LoVo (cell line): ENCODE measurements at regions not wholly inside any gene's neighbourhood (a gene's known extent, or its start where the extent isn't known, plus 50 kb on each side); places are given as distances from the start of the nearest gene placed in this dataset.

ENCODE experiments used
- DNase-seq: peaks from one replicate; pipeline ENCODE4 v3.0.0-alpha.2; 2016; ENCODE audit warnings: low spot score

DNA sequence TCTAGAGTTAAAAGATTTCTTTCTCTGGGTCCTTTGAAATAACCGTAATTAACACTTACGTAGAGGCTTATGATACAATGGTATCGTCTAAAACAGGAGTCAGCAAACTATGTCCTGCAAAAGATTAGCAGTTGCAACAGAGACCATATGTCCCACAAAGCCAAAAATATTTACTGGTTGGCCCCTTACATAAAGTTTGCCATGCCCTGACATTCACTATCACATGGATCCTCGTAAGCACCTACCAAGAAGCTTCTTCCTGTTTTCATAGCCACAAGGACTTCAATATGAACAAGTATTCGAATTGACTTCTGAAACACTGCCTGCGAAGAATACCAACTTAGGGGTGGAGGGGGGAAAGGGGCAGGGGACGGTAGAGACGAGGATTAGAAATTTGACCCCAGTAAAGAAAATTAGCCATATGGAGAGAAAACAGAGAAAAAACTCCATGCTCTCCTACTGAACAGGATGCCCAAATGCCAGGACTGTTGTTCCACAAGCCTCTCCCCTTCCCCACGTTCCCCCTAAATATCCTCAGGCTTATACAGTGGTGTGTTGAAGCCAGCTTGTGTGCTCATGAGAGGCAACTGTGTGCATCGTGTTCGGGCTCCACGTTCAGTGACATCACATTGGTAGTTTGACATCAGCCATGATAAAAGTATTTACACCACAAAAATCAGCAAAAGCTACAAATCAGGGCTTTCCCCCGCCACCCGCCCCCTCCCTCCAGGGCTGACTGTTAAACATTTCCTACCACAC, 144.1 kb upstream of the HES1 start:
- DNase-seq = no peak

GRCh38 chr3:193992425-193993037, 143.4 kb upstream of the HES1 start:
- DNase-seq = no peak

- DNase-seq = no peak
These were observed 139.7 kb upstream of the HES1 start for GRCh38 chr3:193996221-193996620.

GRCh38 chr3:193996641-193997089, 139.3 kb upstream of the HES1 start:
- DNase-seq = no peak

GRCh38 chr3:193997228-193998122, 138.5 kb upstream of the HES1 start:
- no peak for DNase-seq

DNA sequence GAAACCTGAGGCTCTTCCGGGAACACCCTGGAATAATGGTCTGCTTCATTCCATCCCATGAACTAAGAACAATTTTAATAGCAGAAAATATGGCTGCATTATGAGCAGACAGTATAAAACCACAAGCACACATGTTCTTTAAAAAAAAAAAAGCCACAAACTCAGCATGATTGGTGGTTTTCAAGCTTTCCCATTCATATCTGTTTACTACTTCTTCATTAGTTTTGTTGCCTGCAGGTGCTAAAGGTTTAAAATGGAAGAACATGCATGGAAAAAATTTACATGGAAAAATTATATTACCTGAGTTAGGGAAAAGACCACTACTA, 137.9 kb upstream of the HES1 start:
- no peak for DNase-seq

- DNase-seq = no peak
These were observed 137.2 kb upstream of the HES1 start for GRCh38 chr3:193998628-193999195.

GRCh38 chr3:194000100-194000499, 135.8 kb upstream of the HES1 start:
- no peak for DNase-seq

GRCh38 chr3:194000712-194001111, 135.2 kb upstream of the HES1 start:
- no peak for DNase-seq

DNA sequence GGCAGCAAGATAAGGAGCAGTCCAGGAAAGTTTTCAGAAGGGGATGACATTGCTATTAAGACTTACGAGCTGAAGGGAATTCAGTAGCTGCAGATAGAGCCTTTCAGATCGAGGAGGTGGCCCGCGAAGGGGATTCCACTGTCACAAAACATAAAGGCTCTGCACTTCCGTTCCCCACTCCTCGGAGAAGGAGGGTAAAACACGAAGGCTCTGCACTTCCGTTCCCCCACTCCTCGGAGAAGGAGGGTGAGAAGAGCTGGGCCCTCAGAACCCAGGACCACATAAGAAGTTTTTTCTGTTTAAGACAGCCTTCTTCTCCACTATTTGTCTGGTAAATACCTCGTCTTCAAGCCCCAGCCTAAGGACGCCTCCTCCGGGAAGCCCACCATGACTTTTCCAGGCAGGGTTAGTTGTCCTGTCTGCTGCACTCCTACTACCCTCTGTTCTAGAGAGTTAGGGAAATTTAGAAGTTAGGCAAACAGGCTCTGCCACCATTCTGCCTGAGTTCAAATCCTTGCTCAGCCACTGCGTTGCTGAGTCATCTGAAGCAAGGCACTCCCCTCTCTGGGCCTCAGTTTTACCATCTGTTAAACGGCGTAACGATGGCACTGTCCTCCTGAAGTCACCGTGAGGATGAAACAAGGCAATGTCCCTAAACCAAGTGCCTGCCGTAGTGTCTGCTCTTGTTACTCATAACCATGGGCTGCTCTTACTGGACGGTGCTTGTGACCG, 134.1 kb upstream of the HES1 start:
- DNase-seq = no peak

- peak; percentile 92 for DNase-seq
These were observed 132.6 kb upstream of the HES1 start for GRCh38 chr3:194003114-194004057.

DNA sequence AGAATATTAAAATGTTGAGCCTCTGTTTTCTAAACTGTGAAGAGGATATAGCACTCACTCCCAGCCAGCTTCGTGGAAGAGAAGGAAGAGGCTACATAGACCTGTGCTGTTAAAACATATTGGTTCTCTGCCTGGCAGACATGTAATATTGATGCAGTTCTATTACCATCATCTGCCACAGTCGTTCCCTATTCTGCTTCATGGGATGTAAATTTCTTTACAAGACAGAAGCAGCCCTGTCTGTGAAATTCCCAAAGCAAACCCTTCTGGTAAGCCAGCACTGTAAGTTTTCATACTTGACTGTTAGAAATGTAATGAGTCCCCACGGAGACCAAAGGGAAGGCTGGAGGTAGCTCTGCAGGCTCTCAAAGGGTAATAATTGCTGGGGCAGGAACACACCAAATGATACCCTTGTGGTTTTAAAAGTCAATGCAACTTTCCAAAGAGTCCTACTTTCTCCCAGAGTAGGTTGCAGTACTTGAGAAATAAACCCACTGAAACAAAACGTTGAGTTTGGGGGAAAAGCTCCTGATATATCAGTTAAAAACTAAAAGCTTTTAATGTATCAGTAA, 129.9 kb upstream of the HES1 start:
- no peak for DNase-seq

DNA sequence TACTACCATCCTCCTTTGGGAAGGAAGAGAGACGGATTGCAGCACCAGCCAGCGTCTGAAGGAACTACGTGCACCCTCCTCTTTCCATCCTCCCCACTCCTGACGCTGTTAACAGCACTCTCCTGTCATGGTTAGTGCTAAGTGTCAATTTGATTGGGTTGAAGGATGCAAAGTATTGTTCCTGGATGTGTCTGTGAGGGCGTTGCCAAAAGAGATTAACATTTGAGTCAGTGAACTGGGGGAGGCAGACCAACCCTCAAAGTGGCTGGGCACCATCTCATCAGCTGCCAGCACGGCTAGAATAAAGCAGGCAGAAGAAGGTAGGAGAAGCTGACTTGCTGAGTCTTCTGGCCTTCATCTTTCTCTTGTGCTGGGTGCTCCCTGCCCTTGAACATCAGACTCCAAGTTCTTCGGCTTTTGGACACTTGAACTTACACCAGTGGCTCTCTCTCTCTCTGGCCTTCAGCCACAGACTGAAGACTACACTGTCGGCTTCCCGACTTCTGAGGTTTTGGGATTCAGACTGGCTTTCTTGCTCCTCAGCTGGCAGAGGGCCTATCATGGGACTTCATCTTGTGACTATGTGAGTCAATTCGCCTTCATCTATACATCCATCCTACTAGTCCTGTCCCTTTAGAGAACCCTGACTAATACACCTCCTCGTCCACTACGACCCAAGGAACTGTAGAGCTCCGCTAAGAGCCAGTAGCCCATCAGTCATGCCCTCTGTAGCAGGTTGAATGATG, 128.2 kb upstream of the HES1 start:
- DNase-seq = no peak

- DNase-seq = no peak
These were observed 126.9 kb upstream of the HES1 start for GRCh38 chr3:194009019-194009418.

DNA sequence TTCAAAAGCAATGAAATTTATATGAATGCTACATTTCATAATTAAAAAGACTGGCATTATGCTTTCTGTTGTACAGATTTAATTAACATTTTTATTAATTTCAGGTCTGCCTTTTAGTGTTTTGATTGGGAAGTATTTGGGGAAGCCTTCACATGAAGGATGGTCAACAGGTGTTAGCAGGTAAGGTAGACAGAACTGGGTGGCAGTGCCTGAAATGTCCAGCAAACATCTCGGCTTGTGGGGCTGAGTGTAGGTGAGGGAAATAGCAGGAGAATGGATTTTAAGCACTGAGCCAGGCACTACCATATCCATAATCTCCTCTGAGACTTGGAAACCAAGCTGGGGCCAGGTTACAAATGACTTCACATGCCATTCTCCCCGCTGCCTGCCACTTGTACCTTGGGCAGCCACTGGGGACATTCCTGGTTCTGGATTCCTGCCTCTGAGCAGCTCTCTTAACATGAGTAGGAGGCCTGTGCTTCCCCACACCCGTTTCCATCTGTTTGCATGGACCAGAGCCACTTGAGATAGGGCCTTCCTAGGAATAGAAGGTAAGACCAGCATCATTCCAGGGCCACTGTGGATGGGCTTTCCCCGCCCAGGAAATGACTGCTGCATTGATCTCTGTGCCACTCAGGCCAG, 125.9 kb upstream of the HES1 start:
- DNase-seq = no peak

DNA sequence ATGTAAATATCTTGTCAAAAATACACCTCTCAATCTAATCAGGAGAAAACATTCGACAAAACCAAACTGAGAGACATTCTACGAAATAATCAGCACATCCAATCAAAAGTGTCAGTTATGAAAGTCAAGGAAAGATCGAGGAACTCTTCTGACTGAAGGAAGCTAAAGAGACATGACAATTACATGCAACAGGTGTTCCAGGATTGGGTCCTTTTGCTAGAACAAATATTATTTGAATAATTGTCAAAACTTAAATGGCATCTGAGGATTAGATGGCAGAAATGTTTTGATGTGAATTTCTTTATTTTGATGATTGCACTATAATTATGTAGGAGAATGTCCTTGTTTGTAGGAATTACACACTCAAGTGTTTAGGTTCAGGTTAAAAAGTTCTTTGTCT, 124.1 kb upstream of the HES1 start:
- no peak for DNase-seq

GRCh38 chr3:194013928-194014327, 122.0 kb upstream of the HES1 start:
- no peak for DNase-seq

DNA sequence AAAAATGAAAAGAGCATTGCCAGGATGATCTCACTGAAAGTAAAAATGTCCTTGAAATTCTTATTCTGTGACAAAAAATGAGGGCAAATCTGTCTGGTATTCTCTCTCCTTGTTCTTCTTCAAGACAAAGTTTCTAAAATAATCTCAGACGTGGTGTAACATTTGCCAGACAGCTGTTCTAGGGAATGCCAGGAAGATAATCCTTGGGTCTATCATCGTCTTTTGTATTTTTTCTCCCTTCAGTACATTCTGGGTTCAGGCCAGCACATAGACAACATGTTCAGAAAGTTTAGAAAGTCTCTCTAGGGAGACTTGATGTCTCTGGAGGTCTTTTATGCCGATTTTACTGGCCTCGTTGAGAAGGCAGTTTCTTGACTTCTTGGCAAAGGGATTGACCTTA, 121.2 kb upstream of the HES1 start:
- no peak for DNase-seq
